Keratinocyte (primary cell): ENCODE measurements at regions not wholly inside any gene's neighbourhood (a gene's known extent, or its start where the extent isn't known, plus 50 kb on each side); places are given as distances from the start of the nearest gene placed in this dataset.

Experiments
- DNase-seq: peaks from one replicate; pipeline ENCODE4 v3.0.0-alpha.2; 2011; ENCODE audit warnings: low read depth, missing footprints, low spot score
- FAIRE-seq: peaks from 2 replicates; lab custom pipeline; 2011; peaks lifted over from hg19 to GRCh38; lab: Jason Lieb, UNC
- H2AFZ ChIP-seq: 2 replicates; pipeline ENCODE4 v1.6.0; 2012; ENCODE audit warnings: low read length, control low read depth, inconsistent platforms; ENCODE audit not compliant: control insufficient read depth
- H3K27ac ChIP-seq: 2 replicates; pipeline ENCODE4 v1.5.1; 2011; ENCODE audit warnings: low read length; ENCODE audit not compliant: control insufficient read depth, insufficient read depth
- H3K27me3 ChIP-seq: 3 replicates; pipeline ENCODE4 v1.6.0; 2011; ENCODE audit warnings: low read length; ENCODE audit not compliant: control insufficient read depth, insufficient read depth; ENCODE audit errors: extremely low read depth
- H3K36me3 ChIP-seq, 2 experiments: 2 replicates in 1 of 2; 3 replicates in 1 of 2; pipeline ENCODE4 v1.5.1; 2011; ENCODE audit warnings: low read length in 2 of 2, mild to moderate bottlenecking in 1 of 2; ENCODE audit not compliant: control insufficient read depth in 2 of 2, insufficient read depth in 2 of 2; ENCODE audit errors: extremely low read depth in 1 of 2
- H3K4me1 ChIP-seq: 3 replicates; pipeline ENCODE4 v1.5.1; 2011; ENCODE audit warnings: low read length; ENCODE audit not compliant: control insufficient read depth, insufficient read depth; ENCODE audit errors: extremely low read depth
- H3K4me2 ChIP-seq: 3 replicates; pipeline ENCODE4 v1.6.0; 2011; ENCODE audit warnings: low read depth, low read length; ENCODE audit not compliant: control insufficient read depth, insufficient read depth; ENCODE audit errors: extremely low read depth
- H3K4me3 ChIP-seq, 3 experiments: fragments of 200-600 bp in 1 of 3; sonication (generic) in 1 of 3; 2 replicates in 2 of 3; 3 replicates in 1 of 3; pipeline ENCODE4 v1.5.1; 2011 to 2016; ENCODE audit warnings: low read length in 3 of 3, mild to moderate bottlenecking in 3 of 3, control low read depth in 2 of 3, inconsistent platforms in 1 of 3, low read depth in 1 of 3, mixed read lengths in 1 of 3, mixed run types in 1 of 3, moderate library complexity in 1 of 3; ENCODE audit not compliant: control insufficient read depth in 2 of 3, insufficient read depth in 2 of 3; ENCODE audit errors: extremely low read depth in 1 of 3
- H3K79me2 ChIP-seq: 2 replicates; pipeline ENCODE4 v1.6.0; 2012; ENCODE audit warnings: low read length; ENCODE audit not compliant: control insufficient read depth, insufficient read depth
- H3K9ac ChIP-seq: 3 replicates; pipeline ENCODE4 v1.6.0; 2011; ENCODE audit warnings: low read length; ENCODE audit not compliant: control insufficient read depth, insufficient read depth; ENCODE audit errors: extremely low read depth
- H3K9me1 ChIP-seq: 3 replicates; pipeline ENCODE4 v1.6.0; 2011; ENCODE audit warnings: low read length; ENCODE audit not compliant: control insufficient read depth, insufficient read depth; ENCODE audit errors: extremely low read depth
- H3K9me3 ChIP-seq: 2 replicates; pipeline ENCODE4 v1.5.1; 2012; ENCODE audit warnings: low read depth, low read length; ENCODE audit not compliant: control insufficient read depth
- H4K20me1 ChIP-seq: 3 replicates; pipeline ENCODE4 v1.6.0; 2011; ENCODE audit warnings: low read length; ENCODE audit not compliant: control insufficient read depth, insufficient read depth; ENCODE audit errors: extremely low read depth
- CTCF ChIP-seq, 3 experiments: IDR thresholded peaks in 1 of 3; conservative IDR thresholded peaks in 1 of 3; optimal IDR thresholded peaks in 1 of 3; 2 replicates in 2 of 3; 3 replicates in 1 of 3; pipeline versions ENCODE3 to v1.5.1; 2011; ENCODE audit warnings: low read length in 3 of 3, mild to moderate bottlenecking in 3 of 3, moderate library complexity in 2 of 3, control low read depth in 1 of 3, inconsistent platforms in 1 of 3; ENCODE audit not compliant: insufficient read depth in 2 of 3; ENCODE audit errors: extremely low read depth in 1 of 3
- EZH2 ChIP-seq: IDR thresholded peaks from one replicate; pipeline ENCODE4 v1.6.1; 2012; ENCODE audit warnings: inconsistent platforms, mild to moderate bottlenecking, low read length, moderate library complexity
- dilution Hi-C: fragments of 300-500 bp; cut with MboI; formaldehyde crosslinking; loops from one replicate; pipeline ENCODE4 v1.7.0; 2020; ENCODE audit warnings: low sequenced_read_pairs; ENCODE audit not compliant: extremely low pct_ligation_motif_present

GRCh38 chr20:40861427-40862008, 167.1 kb upstream of the TOP1 start:
- H3K4me2 ChIP-seq, result no peak overlapping the region
- FAIRE-seq (no peak), DNase-seq (no peak)
- H2AFZ ChIP-seq, result no peak overlapping the region
- H3K79me2 ChIP-seq, result no peaks in the 10 kb centered on the region
- H3K27ac ChIP-seq, result no peak overlapping the region
- no peak for TF ChIP-seq CTCF (optimal IDR thresholded peaks at IDR 0.05 in 1 of 3, IDR thresholded peaks at IDR 0.05 in 1 of 3, conservative IDR thresholded peaks at IDR 0.05 in 1 of 3; ENCODE audit: extremely low read depth in 1 of 3, insufficient read depth in 2 of 3, low read length in 3 of 3)
- TF ChIP-seq EZH2, result no peak
- H3K4me1 ChIP-seq, result no peaks in the 10 kb centered on the region
- no peaks in the 10 kb centered on the region for H3K36me3 ChIP-seq
- H3K27me3 ChIP-seq, result no peaks in the 10 kb centered on the region
- no peak overlapping the region for H3K4me3 ChIP-seq
- no peaks in the 10 kb centered on the region for H3K9me1 ChIP-seq
- dilution Hi-C loops, result no loop called here
- no peaks in the 10 kb centered on the region for H3K9me3 ChIP-seq
- no peaks in the 10 kb centered on the region for H4K20me1 ChIP-seq
- H3K9ac ChIP-seq, result no peak overlapping the region

GRCh38 chr20:40863355-40863919, 165.2 kb upstream of the TOP1 start:
- no peaks in the 10 kb centered on the region for H3K36me3 ChIP-seq
- H3K9ac ChIP-seq, result no peak overlapping the region
- H3K4me1 ChIP-seq, result no peaks in the 10 kb centered on the region
- no peak overlapping the region for H3K27ac ChIP-seq
- H3K9me1 ChIP-seq, result no peaks in the 10 kb centered on the region
- H2AFZ ChIP-seq, result no peak overlapping the region
- FAIRE-seq, result no peak
- no peaks in the 10 kb centered on the region for H3K9me3 ChIP-seq
- TF ChIP-seq EZH2, result no peak
- TF ChIP-seq CTCF (optimal IDR thresholded peaks at IDR 0.05 in 1 of 3, IDR thresholded peaks at IDR 0.05 in 1 of 3, conservative IDR thresholded peaks at IDR 0.05 in 1 of 3; ENCODE audit: extremely low read depth in 1 of 3, insufficient read depth in 2 of 3, low read length in 3 of 3), result no peak
- no peaks in the 10 kb centered on the region for H3K27me3 ChIP-seq
- DNase-seq, result no peak
- dilution Hi-C loops, result no loop called here
- H3K4me3 ChIP-seq, result no peak overlapping the region
- no peak overlapping the region for H3K4me2 ChIP-seq
- no peaks in the 10 kb centered on the region for H4K20me1 ChIP-seq
- no peaks in the 10 kb centered on the region for H3K79me2 ChIP-seq
